ENCODE measurements at regions not wholly inside any gene's neighbourhood (a gene's known extent, or its start where the extent isn't known, plus 50 kb on each side); places are given as distances from the start of the nearest gene placed in this dataset.

GRCh38 chr14:28467611-28468010 is 299.0 kb upstream of the FOXG1 start:
- Histone ChIP-seq H3K9me3 (ENCODE audit: control insufficient read depth, insufficient read depth, low read length) (peaks cover 16% of the 10 kb centered on the region), H3K27ac (ENCODE audit: insufficient read depth, low read length) (no peak overlapping the region), H4K91ac (ENCODE audit: insufficient read depth, low read depth, low read length) (no peak overlapping the region), H3K4ac (ENCODE audit: low read depth, low read length) (no peak overlapping the region), H3K9ac (ENCODE audit: low read depth, low read length) (no peak overlapping the region), H3K36me3 (ENCODE audit: control insufficient read depth, insufficient read depth, low read length) (no peaks in the 10 kb centered on the region), H4K20me1 (ENCODE audit: insufficient read depth, low read length) (no peaks in the 10 kb centered on the region), H3K4me3 (ENCODE audit: insufficient read depth, low read depth, low read length) (no peak overlapping the region), H3K14ac (replicated peaks; ENCODE audit: low read depth, low read length) (no peak overlapping the region), H2AK9ac (replicated peaks; ENCODE audit: low read depth, low read length, poor library complexity) (no peak overlapping the region), H3K23ac (ENCODE audit: low read depth, low read length) (no peak overlapping the region), H3K27me3 (ENCODE audit: control insufficient read depth, insufficient read depth, low read length) (no peaks in the 10 kb centered on the region), H3K9me1 (ENCODE audit: insufficient read depth, low read length) (no peaks in the 10 kb centered on the region), H3K4me2 (ENCODE audit: low read depth, low read length) (no peak overlapping the region), H2BK5ac (ENCODE audit: low read depth, low read length, poor library complexity, severe bottlenecking) (no peak overlapping the region), H3K56ac (ENCODE audit: extremely low read depth, insufficient read depth, low read length) (no peak overlapping the region), H4K5ac (ENCODE audit: low read depth, low read length) (no peak overlapping the region), H2BK15ac (ENCODE audit: low read depth, low read length) (no peak overlapping the region), H4K8ac (ENCODE audit: low read depth in 2 of 2, low read length in 2 of 2) (no peak overlapping the region), H3K4me1 (ENCODE audit: control insufficient read depth, insufficient read depth, low read length) (no peaks in the 10 kb centered on the region), H2BK120ac (ENCODE audit: low read depth, low read length) (no peak overlapping the region), H2BK20ac (ENCODE audit: low read depth, low read length) (no peak overlapping the region), H2AFZ (replicated peaks; ENCODE audit: low read length, poor library complexity) (no peak overlapping the region), H2AK5ac (ENCODE audit: low read depth, low read length) (no peak overlapping the region), H3K79me1 (ENCODE audit: low read depth in 1 of 2, low read length in 2 of 2) (no peaks in the 10 kb centered on the region), H3K18ac (ENCODE audit: low read depth, low read length) (no peak overlapping the region)
- ATAC-seq (ENCODE audit: low read depth) (no peak), DNase-seq (no peak)
- intact Hi-C loops (cut with micrococcal nuclease) = no loop called here
- BruUV-seq (replicated peaks) = no TSS peak
- ChIA-PET POLR2A (ENCODE audit: unreplicated experiment) (no interaction called here), CTCF (interaction anchor here (1.3 kb wide), 1 partner anchor 10 kb away, joined by 3 read pairs; no protein-coding TSS in a partner anchor)
- dilution Hi-C loops (cut with HindIII; ENCODE audit: low sequenced_read_pairs, unreplicated experiment) = no loop called here
- no peak for TF ChIP-seq BHLHE40 (IDR thresholded peaks at IDR 0.05; ENCODE audit: low read depth, low read length)
- TF ChIP-seq CEBPB (IDR thresholded peaks at IDR 0.05; ENCODE audit: low read depth, low read length) = no peak
- TF ChIP-seq MXI1 (IDR thresholded peaks at IDR 0.05; ENCODE audit: borderline replicate concordance, low read depth, low read length) = no peak
- TF ChIP-seq NFE2L2 (IDR thresholded peaks at IDR 0.05; ENCODE audit: low read depth, low read length) = no peak
- TF ChIP-seq ELK1 (IDR thresholded peaks at IDR 0.05; ENCODE audit: borderline replicate concordance, low read depth, low read length) = no peak
- TF ChIP-seq RAD21 (IDR thresholded peaks at IDR 0.05; ENCODE audit: low read length) = no peak
- no peak for TF ChIP-seq RCOR1 (IDR thresholded peaks at IDR 0.05; ENCODE audit: insufficient replicate concordance, low read length)
- TF ChIP-seq FOS (IDR thresholded peaks at IDR 0.05; ENCODE audit: low read depth, low read length) = no peak
- no peak for TF ChIP-seq MAFK (IDR thresholded peaks at IDR 0.05; ENCODE audit: low read depth, low read length)
- no peak for TF ChIP-seq CTCF (conservative IDR thresholded peaks at IDR 0.05; ENCODE audit: low read depth, low read length)
- no peak for TF ChIP-seq MAZ (IDR thresholded peaks at IDR 0.05; ENCODE audit: borderline replicate concordance, low read depth, low read length)
- no peak for TF ChIP-seq CHD1 (IDR thresholded peaks at IDR 0.05; ENCODE audit: low read depth, low read length)
- no CpG with 5 or more reads among the region's 4 CpGs for WGBS, 2 experiments (ENCODE audit: extremely low coverage in 2 of 2, insufficient read length in 1 of 2)
- in situ Hi-C loops (cut with MboI; ENCODE audit: low sequenced_read_pairs) = no loop called here

Measured in IMR-90 (cell line).